Thyroid gland (tissue), 4 donors: ENCODE measurements at regions not wholly inside any gene's neighbourhood (a gene's known extent, or its start where the extent isn't known, plus 50 kb on each side); places are given as distances from the start of the nearest gene placed in this dataset.

Source experiments
- DNase-seq, 2 donors: peaks; one replicate each; pipeline ENCODE4 v3.0.0-alpha.2; 2019
- H3K27ac ChIP-seq, 3 donors: fragments of 200-600 bp; sonication (generic); 1 replicate in 2 of 3; 2 replicates in 1 of 3; pipeline ENCODE4 v1.5.1; 2016 to 2019; ENCODE audit warnings: mild to moderate bottlenecking in 1 of 3, moderate library complexity in 1 of 3
- H3K27me3 ChIP-seq: fragments of 200-600 bp; sonication (generic); one replicate; pipeline ENCODE4 v1.5.1; 2019
- H3K36me3 ChIP-seq, 2 donors: fragments of 200-600 bp; sonication (generic); one replicate each; pipeline ENCODE4 v1.5.1; 2016 to 2019
- H3K4me1 ChIP-seq, 2 donors: fragments of 200-600 bp; sonication (generic); one replicate each; pipeline ENCODE4 v1.5.1; 2017 to 2019
- H3K4me3 ChIP-seq, 3 donors: fragments of 200-600 bp; sonication (generic); replicated peaks in 1 of 3; 1 replicate in 2 of 3; 2 replicates in 1 of 3; pipeline ENCODE4 v1.5.1; 2016; ENCODE audit warnings: mild to moderate bottlenecking in 1 of 3
- H3K9me3 ChIP-seq: fragments of 200-600 bp; sonication (generic); one replicate; pipeline ENCODE4 v1.5.1; 2017
- POLR2A ChIP-seq, 2 donors: fragments of 450-650 bp; IDR thresholded peaks; one replicate each; pipeline ENCODE4 v1.6.1; 2017; ENCODE audit warnings: antibody characterized with exemption in 2 of 2, mild to moderate bottlenecking in 2 of 2, moderate library complexity in 1 of 2
- WGBS, 2 donors: methylation state at CpG; one replicate each; pipeline ENCODE4 v1.1.5; 2017; 5-methylcytosine and 5-hydroxymethylcytosine counted together
- intact Hi-C: fragments of 100-400 bp; cut with DNase I; formaldehyde crosslinking; loops from one replicate; pipeline ENCODE4 v1.15.1; 2023
- TF ChIP-seq, protein P1 (sequence below), 6 experiments: fragments of 200-600 bp in 3 of 6; fragments of 450-650 bp in 3 of 6; sonication (generic) in 3 of 6; IDR thresholded peaks; one replicate each; pipeline ENCODE4 v1.5.1; 2016 to 2019; ENCODE audit warnings: antibody characterized with exemption in 6 of 6, mild to moderate bottlenecking in 2 of 6, inconsistent platforms in 1 of 6, moderate library complexity in 1 of 6

DNA sequence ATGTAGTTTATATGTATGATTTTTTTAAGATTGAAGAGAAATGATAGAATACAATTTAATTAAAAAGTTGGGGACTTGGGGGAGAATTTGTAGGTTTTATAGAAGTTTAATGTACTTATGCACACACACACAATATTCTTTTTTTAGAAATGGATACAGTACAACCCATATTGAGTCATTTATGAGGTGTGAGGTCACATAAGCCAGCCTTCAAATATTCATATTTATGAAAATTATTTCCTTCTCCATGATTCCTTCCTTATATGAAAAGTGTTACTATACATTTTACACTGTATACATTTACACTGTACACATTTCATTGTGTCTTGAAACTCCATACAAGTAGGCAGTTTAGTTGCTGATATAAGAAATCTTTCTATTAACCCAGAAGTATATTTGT is 96.2 kb upstream of the CHODL start:
- no peaks in the 10 kb centered on the region for H3K27me3 ChIP-seq
- TF ChIP-seq, protein P1, sequence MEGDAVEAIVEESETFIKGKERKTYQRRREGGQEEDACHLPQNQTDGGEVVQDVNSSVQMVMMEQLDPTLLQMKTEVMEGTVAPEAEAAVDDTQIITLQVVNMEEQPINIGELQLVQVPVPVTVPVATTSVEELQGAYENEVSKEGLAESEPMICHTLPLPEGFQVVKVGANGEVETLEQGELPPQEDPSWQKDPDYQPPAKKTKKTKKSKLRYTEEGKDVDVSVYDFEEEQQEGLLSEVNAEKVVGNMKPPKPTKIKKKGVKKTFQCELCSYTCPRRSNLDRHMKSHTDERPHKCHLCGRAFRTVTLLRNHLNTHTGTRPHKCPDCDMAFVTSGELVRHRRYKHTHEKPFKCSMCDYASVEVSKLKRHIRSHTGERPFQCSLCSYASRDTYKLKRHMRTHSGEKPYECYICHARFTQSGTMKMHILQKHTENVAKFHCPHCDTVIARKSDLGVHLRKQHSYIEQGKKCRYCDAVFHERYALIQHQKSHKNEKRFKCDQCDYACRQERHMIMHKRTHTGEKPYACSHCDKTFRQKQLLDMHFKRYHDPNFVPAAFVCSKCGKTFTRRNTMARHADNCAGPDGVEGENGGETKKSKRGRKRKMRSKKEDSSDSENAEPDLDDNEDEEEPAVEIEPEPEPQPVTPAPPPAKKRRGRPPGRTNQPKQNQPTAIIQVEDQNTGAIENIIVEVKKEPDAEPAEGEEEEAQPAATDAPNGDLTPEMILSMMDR (IDR thresholded peaks at IDR 0.05) = no peak
- TF ChIP-seq POLR2A (IDR thresholded peaks at IDR 0.05) = no peak
- H3K4me3 ChIP-seq = no peak overlapping the region
- H3K4me1 ChIP-seq = no peaks in the 10 kb centered on the region
- DNase-seq = no peak
- no peaks in the 10 kb centered on the region for H3K36me3 ChIP-seq
- intact Hi-C loops = no loop called here
- H3K27ac ChIP-seq = no peak overlapping the region
- no peaks in the 10 kb centered on the region for H3K9me3 ChIP-seq

DNA sequence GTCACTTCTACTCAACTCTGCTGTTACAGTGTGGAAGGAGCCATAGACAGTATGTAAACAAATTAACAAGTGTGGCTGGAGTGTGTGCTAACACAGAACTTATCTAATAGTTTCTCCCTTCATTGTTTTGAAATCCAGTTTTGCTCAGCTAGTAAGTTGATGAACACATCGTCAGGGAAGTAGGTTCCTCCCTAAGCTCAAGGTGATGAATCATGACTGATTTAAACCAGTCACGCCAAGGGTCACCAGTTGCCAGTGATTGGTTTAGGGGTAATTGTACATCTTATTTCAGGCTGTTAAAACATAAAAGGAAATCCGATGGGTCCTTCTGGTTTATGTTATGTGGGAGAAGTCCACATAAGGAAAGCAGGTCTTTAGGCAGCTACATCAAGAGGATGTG is 97.0 kb upstream of the CHODL start:
- no peak for DNase-seq
- H3K9me3 ChIP-seq = no peaks in the 10 kb centered on the region
- intact Hi-C loops = no loop called here
- WGBS, 2 donors = 78 to 89% methylated on average over 3 of the region's 3 CpGs
- TF ChIP-seq, protein P1 (IDR thresholded peaks at IDR 0.05) = no peak
- no peak for TF ChIP-seq POLR2A (IDR thresholded peaks at IDR 0.05)
- no peak overlapping the region for H3K27ac ChIP-seq
- no peaks in the 10 kb centered on the region for H3K4me1 ChIP-seq
- no peak overlapping the region for H3K4me3 ChIP-seq
- H3K27me3 ChIP-seq = no peaks in the 10 kb centered on the region
- no peaks in the 10 kb centered on the region for H3K36me3 ChIP-seq

DNA sequence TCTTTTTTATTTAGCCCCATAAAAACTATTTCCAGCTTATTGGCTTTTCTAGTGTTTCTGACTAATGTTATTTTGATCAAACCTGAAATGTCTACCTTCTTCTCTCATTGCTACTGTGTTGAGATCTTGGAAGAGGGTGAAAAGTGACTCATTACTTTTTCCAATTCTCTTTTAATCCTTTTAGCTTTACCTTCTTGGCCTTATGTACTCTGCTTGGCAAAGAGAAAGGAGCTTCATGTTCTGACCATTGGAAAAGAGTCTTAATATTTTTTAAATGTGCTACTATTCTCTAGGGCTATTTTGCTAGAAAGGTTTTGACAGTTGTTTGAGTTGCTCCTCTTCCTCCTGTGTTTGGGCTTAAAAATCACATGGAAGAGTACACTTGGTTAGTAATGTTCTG is 97.8 kb upstream of the CHODL start:
- intact Hi-C loops = no loop called here
- no peak for TF ChIP-seq POLR2A (IDR thresholded peaks at IDR 0.05)
- TF ChIP-seq, protein P1 (IDR thresholded peaks at IDR 0.05) = no peak
- no peaks in the 10 kb centered on the region for H3K27me3 ChIP-seq
- H3K9me3 ChIP-seq = no peaks in the 10 kb centered on the region
- DNase-seq = no peak
- no peak overlapping the region for H3K27ac ChIP-seq
- H3K4me3 ChIP-seq = no peak overlapping the region
- no peaks in the 10 kb centered on the region for H3K4me1 ChIP-seq
- no peaks in the 10 kb centered on the region for H3K36me3 ChIP-seq

DNA sequence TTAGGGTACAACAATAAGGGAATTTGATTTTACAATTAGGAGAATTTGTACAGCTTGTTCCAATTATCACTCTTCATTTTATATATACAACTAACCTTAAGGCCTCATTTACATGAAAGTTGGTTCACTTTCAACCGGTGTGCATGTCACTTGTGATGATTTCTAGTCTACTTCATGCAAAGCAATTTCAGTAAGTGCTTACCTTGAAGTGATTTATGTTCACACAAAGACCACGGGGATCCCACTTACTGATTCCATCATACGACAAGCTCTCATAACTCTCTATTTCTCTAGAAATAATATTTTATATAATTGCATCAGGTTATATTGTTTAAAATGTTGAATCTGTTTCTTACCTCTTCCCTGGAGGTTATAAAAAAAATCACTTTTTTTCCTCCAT is 100.3 kb upstream of the CHODL start:
- intact Hi-C loops = no loop called here
- Histone ChIP-seq H3K27ac (no peak overlapping the region), H3K4me1 (no peaks in the 10 kb centered on the region), H3K4me3 (no peak overlapping the region), H3K27me3 (no peaks in the 10 kb centered on the region), H3K36me3 (no peaks in the 10 kb centered on the region), H3K9me3 (no peaks in the 10 kb centered on the region)
- TF ChIP-seq POLR2A (IDR thresholded peaks at IDR 0.05) = no peak
- TF ChIP-seq, protein P1 (IDR thresholded peaks at IDR 0.05) = no peak
- WGBS, 2 donors = 85 to 87% methylated on average over 3 of the region's 3 CpGs
- no peak for DNase-seq

DNA sequence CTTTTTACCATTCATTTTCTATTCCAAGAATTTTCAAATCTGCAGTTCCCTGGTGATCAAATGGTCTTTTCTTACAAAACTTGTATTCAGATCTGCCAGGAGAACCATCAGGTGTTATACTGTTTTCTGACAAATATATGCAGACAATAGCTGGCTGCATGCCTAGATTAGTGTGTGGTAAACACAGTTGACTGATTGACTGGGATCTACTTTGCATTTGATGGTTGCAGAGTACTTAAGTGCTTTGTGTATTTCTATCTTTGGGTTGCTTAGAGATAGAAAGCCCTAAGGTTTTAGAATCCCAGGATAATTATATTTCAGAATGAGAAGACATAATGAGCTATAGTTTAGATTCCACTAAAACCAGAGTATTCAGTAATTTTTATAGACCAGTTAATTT is 102.0 kb upstream of the CHODL start:
- Histone ChIP-seq H3K27me3 (no peaks in the 10 kb centered on the region), H3K4me1 (no peaks in the 10 kb centered on the region), H3K4me3 (no peak overlapping the region), H3K9me3 (no peaks in the 10 kb centered on the region), H3K36me3 (no peaks in the 10 kb centered on the region), H3K27ac (no peak overlapping the region)
- DNase-seq = no peak
- intact Hi-C loops = no loop called here
- TF ChIP-seq, protein P1 (IDR thresholded peaks at IDR 0.05) = no peak
- TF ChIP-seq POLR2A (IDR thresholded peaks at IDR 0.05) = no peak
